A549 (cell line): ENCODE measurements at regions not wholly inside any gene's neighbourhood (a gene's known extent, or its start where the extent isn't known, plus 50 kb on each side); places are given as distances from the start of the nearest gene placed in this dataset.

ENCODE experiments used
- CHD2 ChIP-seq: fragments of 150-350 bp; IDR thresholded peaks from 2 replicates; pipeline ENCODE4 v1.6.1; 2014; ENCODE audit warnings: low read length; ENCODE audit not compliant: partially characterized antibody
- CHD4 ChIP-seq: fragments of 200-600 bp; sonication (generic); IDR thresholded peaks from 2 replicates; pipeline ENCODE4 v1.6.1; 2016; ENCODE audit warnings: antibody characterized with exemption, mild to moderate bottlenecking, borderline replicate concordance
- EP300 ChIP-seq, 2 experiments: fragments of >200 bp; sonication (Bioruptor Twin); formaldehyde crosslinking; IDR thresholded peaks; 2 replicates in 1 of 2; 3 replicates in 1 of 2; pipeline ENCODE4 v1.6.1; 2016 to 2017
- HEYL ChIP-seq: fragments of 250-450 bp; sonication (Bioruptor Pico); IDR thresholded peaks from 2 replicates; pipeline ENCODE4 v1.8.0; 2021; ENCODE audit warnings: mild to moderate bottlenecking, moderate library complexity
- NPAS2 ChIP-seq: fragments of 250-450 bp; sonication (Bioruptor Pico); IDR thresholded peaks from 2 replicates; pipeline ENCODE4 v1.8.0; 2022; ENCODE audit warnings: mild to moderate bottlenecking, moderate library complexity, borderline replicate concordance
- POLR2A ChIP-seq: IDR thresholded peaks from 2 replicates; pipeline ENCODE4 v1.6.1; 2012; ENCODE audit warnings: mild to moderate bottlenecking, low read length
- RAD21 ChIP-seq, 2 experiments: fragments of >200 bp in 1 of 2; sonication (Bioruptor Twin) in 1 of 2; formaldehyde crosslinking in 1 of 2; IDR thresholded peaks in 1 of 2; conservative IDR thresholded peaks in 1 of 2; 2 replicates in 1 of 2; 3 replicates in 1 of 2; pipeline ENCODE4 v1.6.1; 2012 to 2018; ENCODE audit warnings: inconsistent platforms in 1 of 2
- SREBF2 ChIP-seq: fragments of 450-650 bp; IDR thresholded peaks from 2 replicates; pipeline ENCODE4 v1.6.1; 2014; ENCODE audit warnings: mild to moderate bottlenecking, moderate library complexity
- TF ChIP-seq, protein P1 (sequence below): fragments of >200 bp; sonication (Bioruptor Twin); formaldehyde crosslinking; IDR thresholded peaks from 3 replicates; pipeline ENCODE4 v1.5.1; 2016
- TF ChIP-seq, protein P2 (sequence below): IDR thresholded peaks from 2 replicates; pipeline ENCODE4 v1.6.1; 2012

DNA sequence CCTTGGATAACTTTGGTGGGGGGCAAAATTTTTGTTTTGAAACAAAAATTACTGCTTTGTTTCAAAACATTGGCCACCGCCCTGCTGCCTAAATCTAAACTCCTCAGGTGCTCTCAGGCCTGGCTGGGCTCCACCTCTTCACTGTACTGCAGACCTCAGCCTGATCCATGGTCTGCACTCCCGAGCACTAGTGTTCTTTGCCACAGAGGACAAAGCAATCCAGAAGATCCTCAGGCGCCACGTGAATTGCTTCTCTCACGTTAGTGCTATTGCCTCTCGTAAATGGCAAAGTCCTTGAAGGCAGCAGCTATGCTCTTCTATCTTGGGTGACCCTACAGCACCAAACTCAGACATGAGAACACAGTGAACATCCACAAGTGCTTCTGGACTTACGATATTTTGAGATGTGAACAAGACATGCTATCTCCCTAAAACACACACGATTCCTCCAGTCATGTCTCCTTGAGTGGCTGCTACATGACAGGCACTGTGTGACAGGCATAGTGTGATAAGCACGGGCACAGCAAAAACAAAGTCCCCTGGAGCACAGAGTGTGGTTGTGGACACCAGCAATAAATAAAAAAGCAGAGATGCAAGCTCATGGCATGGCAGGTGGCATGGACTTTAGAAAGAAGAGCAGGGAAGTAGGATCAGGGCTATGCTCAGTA lies 582.1 kb upstream of the DPP6 start:
- TF ChIP-seq, protein P1, sequence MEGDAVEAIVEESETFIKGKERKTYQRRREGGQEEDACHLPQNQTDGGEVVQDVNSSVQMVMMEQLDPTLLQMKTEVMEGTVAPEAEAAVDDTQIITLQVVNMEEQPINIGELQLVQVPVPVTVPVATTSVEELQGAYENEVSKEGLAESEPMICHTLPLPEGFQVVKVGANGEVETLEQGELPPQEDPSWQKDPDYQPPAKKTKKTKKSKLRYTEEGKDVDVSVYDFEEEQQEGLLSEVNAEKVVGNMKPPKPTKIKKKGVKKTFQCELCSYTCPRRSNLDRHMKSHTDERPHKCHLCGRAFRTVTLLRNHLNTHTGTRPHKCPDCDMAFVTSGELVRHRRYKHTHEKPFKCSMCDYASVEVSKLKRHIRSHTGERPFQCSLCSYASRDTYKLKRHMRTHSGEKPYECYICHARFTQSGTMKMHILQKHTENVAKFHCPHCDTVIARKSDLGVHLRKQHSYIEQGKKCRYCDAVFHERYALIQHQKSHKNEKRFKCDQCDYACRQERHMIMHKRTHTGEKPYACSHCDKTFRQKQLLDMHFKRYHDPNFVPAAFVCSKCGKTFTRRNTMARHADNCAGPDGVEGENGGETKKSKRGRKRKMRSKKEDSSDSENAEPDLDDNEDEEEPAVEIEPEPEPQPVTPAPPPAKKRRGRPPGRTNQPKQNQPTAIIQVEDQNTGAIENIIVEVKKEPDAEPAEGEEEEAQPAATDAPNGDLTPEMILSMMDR = no peak
- TF ChIP-seq EP300 (IDR thresholded peaks at IDR 0.05) = no peak
- TF ChIP-seq RAD21 (conservative IDR thresholded peaks at IDR 0.05 in 1 of 2, IDR thresholded peaks at IDR 0.05 in 1 of 2) = no peak
- TF ChIP-seq NPAS2 (CRISPR knock-in tag) = no peak
- TF ChIP-seq SREBF2 = no peak
- TF ChIP-seq POLR2A = no peak
- no peak for TF ChIP-seq HEYL (CRISPR knock-in tag)
- no peak for TF ChIP-seq CHD4
- TF ChIP-seq CHD2 = no peak
- TF ChIP-seq, protein P2, sequence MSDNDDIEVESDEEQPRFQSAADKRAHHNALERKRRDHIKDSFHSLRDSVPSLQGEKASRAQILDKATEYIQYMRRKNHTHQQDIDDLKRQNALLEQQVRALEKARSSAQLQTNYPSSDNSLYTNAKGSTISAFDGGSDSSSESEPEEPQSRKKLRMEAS = no peak
